ENCODE measurements at regions not wholly inside any gene's neighbourhood (a gene's known extent, or its start where the extent isn't known, plus 50 kb on each side); places are given as distances from the start of the nearest gene placed in this dataset.

DNA sequence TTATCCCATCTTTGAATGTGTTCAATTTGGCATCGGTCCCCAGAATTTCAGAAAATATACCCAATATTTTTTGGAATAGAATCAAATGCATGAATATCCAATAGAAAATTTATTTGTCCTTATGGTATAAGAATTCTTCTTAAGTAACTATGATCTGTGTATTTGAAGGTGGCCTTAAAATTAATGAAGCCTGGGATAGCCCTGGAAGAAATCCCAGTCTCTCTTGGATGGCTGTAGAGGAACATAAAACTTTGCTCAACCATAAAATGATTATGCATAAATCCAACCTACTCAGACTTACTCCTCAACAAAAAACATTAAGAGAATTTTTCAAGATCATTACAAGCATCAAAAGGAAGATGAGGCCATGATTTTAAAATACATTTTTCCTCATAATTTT is 269.4 kb upstream of the SMIM31 start:
- Histone ChIP-seq H3K4me3 (no peak overlapping the region), H3K4me1 (no peaks in the 10 kb centered on the region), H3K27me3 (no peaks in the 10 kb centered on the region), H3K36me3 (no peaks in the 10 kb centered on the region), H3K27ac (no peak overlapping the region), H3K9me3 (no peaks in the 10 kb centered on the region)
- TF ChIP-seq, protein P1, sequence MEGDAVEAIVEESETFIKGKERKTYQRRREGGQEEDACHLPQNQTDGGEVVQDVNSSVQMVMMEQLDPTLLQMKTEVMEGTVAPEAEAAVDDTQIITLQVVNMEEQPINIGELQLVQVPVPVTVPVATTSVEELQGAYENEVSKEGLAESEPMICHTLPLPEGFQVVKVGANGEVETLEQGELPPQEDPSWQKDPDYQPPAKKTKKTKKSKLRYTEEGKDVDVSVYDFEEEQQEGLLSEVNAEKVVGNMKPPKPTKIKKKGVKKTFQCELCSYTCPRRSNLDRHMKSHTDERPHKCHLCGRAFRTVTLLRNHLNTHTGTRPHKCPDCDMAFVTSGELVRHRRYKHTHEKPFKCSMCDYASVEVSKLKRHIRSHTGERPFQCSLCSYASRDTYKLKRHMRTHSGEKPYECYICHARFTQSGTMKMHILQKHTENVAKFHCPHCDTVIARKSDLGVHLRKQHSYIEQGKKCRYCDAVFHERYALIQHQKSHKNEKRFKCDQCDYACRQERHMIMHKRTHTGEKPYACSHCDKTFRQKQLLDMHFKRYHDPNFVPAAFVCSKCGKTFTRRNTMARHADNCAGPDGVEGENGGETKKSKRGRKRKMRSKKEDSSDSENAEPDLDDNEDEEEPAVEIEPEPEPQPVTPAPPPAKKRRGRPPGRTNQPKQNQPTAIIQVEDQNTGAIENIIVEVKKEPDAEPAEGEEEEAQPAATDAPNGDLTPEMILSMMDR (IDR thresholded peaks at IDR 0.05) = no peak
- DNase-seq (ENCODE audit: low spot score) = no peak

DNA sequence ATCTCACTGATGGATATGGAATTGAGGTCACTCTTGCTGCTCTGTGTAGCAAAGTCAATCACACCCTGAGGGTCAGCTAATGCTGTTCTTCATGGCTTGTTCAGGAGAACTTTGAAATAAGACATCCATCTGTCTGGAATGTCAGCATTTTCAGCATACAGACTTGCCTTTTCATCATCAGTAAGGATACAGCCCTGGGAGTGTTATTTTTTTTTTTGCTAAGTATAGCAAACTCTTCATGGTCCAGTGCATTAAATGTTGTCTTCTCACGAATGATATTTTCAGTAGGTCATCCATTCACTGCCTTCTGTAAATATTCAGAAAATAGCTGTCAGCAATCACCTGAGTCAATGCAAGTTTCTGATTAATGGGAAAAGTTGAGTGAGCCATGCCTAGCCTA is 268.8 kb upstream of the SMIM31 start:
- no peak for DNase-seq (ENCODE audit: low spot score)
- no peaks in the 10 kb centered on the region for H3K36me3 ChIP-seq
- TF ChIP-seq, protein P1 (IDR thresholded peaks at IDR 0.05) = no peak
- H3K27me3 ChIP-seq = no peaks in the 10 kb centered on the region
- H3K4me1 ChIP-seq = no peaks in the 10 kb centered on the region
- no peaks in the 10 kb centered on the region for H3K9me3 ChIP-seq
- no peak overlapping the region for H3K27ac ChIP-seq
- no peak overlapping the region for H3K4me3 ChIP-seq

DNA sequence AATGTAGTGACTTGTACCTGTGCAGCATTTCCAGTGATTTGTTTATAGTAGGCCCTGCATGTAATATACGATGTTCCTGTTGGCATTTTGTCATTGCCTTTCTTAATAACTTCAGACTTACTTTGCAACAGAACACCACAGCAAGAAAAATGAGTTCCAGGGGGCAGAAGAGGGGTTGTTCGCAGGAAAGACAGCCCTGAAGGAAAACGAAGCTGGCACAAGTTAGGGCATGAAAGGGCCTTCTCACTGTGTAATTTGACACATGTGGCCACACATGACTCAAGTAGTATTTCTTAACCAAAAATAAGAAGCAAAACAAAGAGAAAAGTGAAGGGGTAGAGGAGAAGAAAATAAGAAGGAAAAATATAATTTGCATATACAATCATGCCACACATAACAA is 265.8 kb upstream of the SMIM31 start:
- H3K36me3 ChIP-seq = no peaks in the 10 kb centered on the region
- no peak for DNase-seq (ENCODE audit: low spot score)
- no peak overlapping the region for H3K4me3 ChIP-seq

DNA sequence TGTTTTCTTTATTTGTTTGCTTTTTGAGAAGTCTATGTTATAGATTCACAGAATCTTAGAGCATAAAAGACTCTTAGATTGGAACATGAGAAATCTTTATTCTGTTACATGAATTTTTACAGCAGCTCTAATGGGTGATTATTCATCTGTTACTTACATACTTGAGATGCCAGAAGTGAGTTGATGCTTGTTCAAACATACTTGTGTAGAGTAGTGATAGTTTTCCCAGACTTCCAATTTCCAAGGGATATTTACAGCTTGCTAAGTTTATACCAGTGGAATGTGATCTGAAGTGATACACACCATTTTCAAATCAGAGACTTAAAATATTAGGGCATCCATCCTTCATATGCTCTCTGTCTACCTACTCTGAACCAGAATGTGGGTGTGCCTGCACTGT is 252.9 kb upstream of the SMIM31 start:
- no peaks in the 10 kb centered on the region for H3K36me3 ChIP-seq
- no peak overlapping the region for H3K27ac ChIP-seq
- no peak overlapping the region for H3K4me3 ChIP-seq
- H3K4me1 ChIP-seq = no peaks in the 10 kb centered on the region
- no peak for DNase-seq (ENCODE audit: low spot score)
- H3K27me3 ChIP-seq = no peaks in the 10 kb centered on the region
- H3K9me3 ChIP-seq = no peaks in the 10 kb centered on the region
- TF ChIP-seq, protein P1 (IDR thresholded peaks at IDR 0.05) = no peak

More for the DNA sequence above, 265.8 kb upstream of the SMIM31 start:
- TF ChIP-seq, protein P1 (IDR thresholded peaks at IDR 0.05) = no peak
- no peak overlapping the region for H3K27ac ChIP-seq
- no peaks in the 10 kb centered on the region for H3K27me3 ChIP-seq
- no peaks in the 10 kb centered on the region for H3K9me3 ChIP-seq
- H3K4me1 ChIP-seq = no peaks in the 10 kb centered on the region

DNA sequence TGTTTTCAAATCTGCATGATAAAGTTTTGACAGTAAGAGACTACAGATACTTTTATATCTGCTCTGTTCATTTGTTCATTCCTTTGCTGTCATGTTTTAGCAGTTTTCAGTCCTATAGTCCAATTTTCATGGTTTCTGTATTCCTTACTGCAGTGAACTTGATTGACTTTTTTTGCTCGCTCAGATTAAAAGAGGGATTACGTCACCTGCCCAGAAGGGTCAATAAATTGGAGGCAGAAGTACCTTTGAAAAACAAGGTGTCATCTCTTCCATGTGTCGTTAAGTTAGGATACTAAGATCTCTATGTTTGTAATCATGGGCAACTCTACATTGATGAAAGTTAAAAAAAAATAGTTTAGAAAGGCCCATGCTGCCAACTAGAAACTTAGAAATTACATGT is 250.1 kb upstream of the SMIM31 start:
- no peaks in the 10 kb centered on the region for H3K27me3 ChIP-seq
- H3K4me3 ChIP-seq = no peak overlapping the region
- no peak for DNase-seq (ENCODE audit: low spot score)
- H3K36me3 ChIP-seq = no peaks in the 10 kb centered on the region
- TF ChIP-seq, protein P1 (IDR thresholded peaks at IDR 0.05) = no peak
- no peaks in the 10 kb centered on the region for H3K4me1 ChIP-seq
- no peaks in the 10 kb centered on the region for H3K9me3 ChIP-seq
- H3K27ac ChIP-seq = no peak overlapping the region

DNA sequence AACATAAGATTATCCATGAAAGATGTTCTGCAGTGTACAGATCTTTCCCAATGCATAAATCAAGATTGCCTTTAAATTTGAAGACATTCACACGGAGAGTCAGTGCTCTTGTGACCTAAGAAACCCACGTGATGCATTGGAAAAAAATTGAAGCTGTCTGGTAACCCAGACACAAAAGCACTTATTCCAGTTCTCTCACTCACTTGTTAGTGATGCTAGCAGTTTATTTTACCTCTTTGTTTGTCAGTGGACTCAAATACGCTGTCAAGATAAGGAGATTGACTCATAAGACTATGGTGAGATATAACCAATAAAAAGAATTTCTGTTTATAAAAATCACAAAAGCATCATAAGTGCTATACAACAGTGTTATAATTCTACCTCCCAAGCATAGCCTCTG is 245.8 kb upstream of the SMIM31 start:
- no peak overlapping the region for H3K4me3 ChIP-seq
- TF ChIP-seq, protein P1 (IDR thresholded peaks at IDR 0.05) = no peak
- H3K27ac ChIP-seq = no peak overlapping the region
- no peaks in the 10 kb centered on the region for H3K4me1 ChIP-seq
- no peak for DNase-seq (ENCODE audit: low spot score)
- no peaks in the 10 kb centered on the region for H3K9me3 ChIP-seq
- H3K36me3 ChIP-seq = no peaks in the 10 kb centered on the region
- H3K27me3 ChIP-seq = no peaks in the 10 kb centered on the region

All from right atrium auricular region (tissue), 2 donors.